ENCODE measurements at regions not wholly inside any gene's neighbourhood (a gene's known extent, or its start where the extent isn't known, plus 50 kb on each side); places are given as distances from the start of the nearest gene placed in this dataset.

- DNase-seq (ENCODE audit: low read depth), result no peak
- H3K4me3 ChIP-seq (ENCODE audit: low read depth, low read length), result no peak overlapping the region
- TF ChIP-seq CTCF (IDR thresholded peaks at IDR 0.05; ENCODE audit: insufficient read depth, low read depth, low read length, missing control alignments), result no peak
These were observed 95.4 kb downstream of the NKX6-1 start for GRCh38 chr4:84403656-84404055.

- no peak overlapping the region for H3K4me3 ChIP-seq (ENCODE audit: low read depth, low read length)
These were observed 97.3 kb downstream of the NKX6-1 start for GRCh38 chr4:84401701-84402306.

GRCh38 chr4:84394386-84394785 is 104.7 kb downstream of the NKX6-1 start:
- TF ChIP-seq CTCF (IDR thresholded peaks at IDR 0.05; ENCODE audit: insufficient read depth, low read depth, low read length, missing control alignments), result no peak
- DNase-seq (ENCODE audit: low read depth), result no peak
- H3K4me3 ChIP-seq (ENCODE audit: low read depth, low read length), result no peak overlapping the region

More at GRCh38 chr4:84401701-84402306, 97.3 kb downstream of the NKX6-1 start:
- DNase-seq (ENCODE audit: low read depth), result no peak
- TF ChIP-seq CTCF (IDR thresholded peaks at IDR 0.05; ENCODE audit: insufficient read depth, low read depth, low read length, missing control alignments), result no peak

- no peak for DNase-seq (ENCODE audit: low read depth)
- TF ChIP-seq CTCF (IDR thresholded peaks at IDR 0.05; ENCODE audit: insufficient read depth, low read depth, low read length, missing control alignments), result no peak
- no peak overlapping the region for H3K4me3 ChIP-seq (ENCODE audit: low read depth, low read length)
These were observed 106.0 kb downstream of the NKX6-1 start for GRCh38 chr4:84392951-84393590.

- TF ChIP-seq CTCF (IDR thresholded peaks at IDR 0.05; ENCODE audit: insufficient read depth, low read depth, low read length, missing control alignments), result no peak
- H3K4me3 ChIP-seq (ENCODE audit: low read depth, low read length), result no peak overlapping the region
- DNase-seq (ENCODE audit: low read depth), result no peak
These were observed 109.7 kb downstream of the NKX6-1 start for GRCh38 chr4:84389406-84389805.

- no peak for TF ChIP-seq CTCF (IDR thresholded peaks at IDR 0.05; ENCODE audit: insufficient read depth, low read depth, low read length, missing control alignments)
- no peak for DNase-seq (ENCODE audit: low read depth)
- no peak overlapping the region for H3K4me3 ChIP-seq (ENCODE audit: low read depth, low read length)
These were observed 113.9 kb downstream of the NKX6-1 start for GRCh38 chr4:84385203-84385602.

GRCh38 chr4:84384801-84385200 is 114.3 kb downstream of the NKX6-1 start:
- DNase-seq (ENCODE audit: low read depth), result no peak
- no peak overlapping the region for H3K4me3 ChIP-seq (ENCODE audit: low read depth, low read length)
- TF ChIP-seq CTCF (IDR thresholded peaks at IDR 0.05; ENCODE audit: insufficient read depth, low read depth, low read length, missing control alignments), result no peak
